ENCODE measurements at regions not wholly inside any gene's neighbourhood (a gene's known extent, or its start where the extent isn't known, plus 50 kb on each side); places are given as distances from the start of the nearest gene placed in this dataset.

- TF ChIP-seq POLR2AphosphoS5 (IDR thresholded peaks at IDR 0.05) (no peak), POLR2A (IDR thresholded peaks at IDR 0.05) (no peak), CTCF (IDR thresholded peaks at IDR 0.05) (no peak)
Observed at GRCh38 chr2:19525313-19525712, 166.9 kb upstream of the OSR1 start.
